GM18505 (cell line): ENCODE measurements at regions not wholly inside any gene's neighbourhood (a gene's known extent, or its start where the extent isn't known, plus 50 kb on each side); places are given as distances from the start of the nearest gene placed in this dataset.
"Not testable (repeated sequence)": the region's sequence is repeated elsewhere in the genome, so short reads cannot be mapped to it uniquely, and the experiment has no call there.

Experiments
- ATAC-seq: cut with Tn5 transposase; IDR thresholded peaks from one replicate; pipeline ENCODE4 v1.9.1; 2021; ENCODE audit not compliant: unreplicated experiment
- POLR2A ChIP-seq: IDR thresholded peaks from 4 replicates; pipeline ENCODE4 v1.6.1; 2011; ENCODE audit warnings: borderline replicate concordance; ENCODE audit not compliant: insufficient read depth, insufficient read length; ENCODE audit errors: extremely low read depth

GRCh38 chr7:29674626-29675025 is 111.0 kb downstream of the PRR15 start:
- ATAC-seq = not testable (repeated sequence)

- ATAC-seq = not testable (repeated sequence)
These were observed 113.6 kb downstream of the PRR15 start for GRCh38 chr7:29677254-29677653.

DNA sequence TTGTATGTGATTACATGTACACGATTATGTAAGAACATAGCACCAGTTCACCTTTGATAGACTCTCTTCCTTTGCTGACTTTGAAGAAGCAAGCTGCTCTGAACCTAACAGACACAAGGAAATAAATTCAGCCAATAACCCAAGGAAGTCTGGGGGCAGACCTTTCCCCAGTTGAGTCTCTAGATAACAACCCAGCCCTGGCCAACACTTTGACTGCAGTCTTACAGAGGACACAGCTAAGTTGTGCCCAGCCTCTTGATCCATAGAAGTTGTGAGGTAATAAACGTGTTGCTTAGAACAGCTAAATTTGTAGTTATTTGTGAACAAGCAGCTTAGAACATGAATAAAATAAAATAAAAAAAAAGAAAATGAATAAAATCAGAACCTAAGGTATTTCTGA is 116.3 kb downstream of the PRR15 start:
- ATAC-seq = not testable (repeated sequence)

DNA sequence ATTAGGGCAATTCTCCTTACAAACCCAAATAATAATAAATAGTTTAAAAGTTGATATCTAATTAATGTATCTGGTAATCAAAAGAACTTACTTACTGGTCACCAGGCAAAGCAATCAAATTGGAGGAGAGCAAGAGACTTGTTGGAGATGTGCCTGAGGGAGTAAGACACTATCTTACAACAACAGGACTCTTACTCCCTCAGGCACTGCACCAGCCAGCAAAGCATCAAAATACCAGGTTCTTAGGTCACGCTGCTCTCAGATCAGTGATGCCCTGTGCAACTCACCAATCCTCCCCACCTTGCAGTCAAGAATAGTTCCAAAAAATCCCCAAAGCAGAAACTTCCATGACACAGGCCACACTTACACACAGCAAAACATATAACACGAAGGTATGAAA is 117.0 kb downstream of the PRR15 start:
- not testable (repeated sequence) for ATAC-seq

DNA sequence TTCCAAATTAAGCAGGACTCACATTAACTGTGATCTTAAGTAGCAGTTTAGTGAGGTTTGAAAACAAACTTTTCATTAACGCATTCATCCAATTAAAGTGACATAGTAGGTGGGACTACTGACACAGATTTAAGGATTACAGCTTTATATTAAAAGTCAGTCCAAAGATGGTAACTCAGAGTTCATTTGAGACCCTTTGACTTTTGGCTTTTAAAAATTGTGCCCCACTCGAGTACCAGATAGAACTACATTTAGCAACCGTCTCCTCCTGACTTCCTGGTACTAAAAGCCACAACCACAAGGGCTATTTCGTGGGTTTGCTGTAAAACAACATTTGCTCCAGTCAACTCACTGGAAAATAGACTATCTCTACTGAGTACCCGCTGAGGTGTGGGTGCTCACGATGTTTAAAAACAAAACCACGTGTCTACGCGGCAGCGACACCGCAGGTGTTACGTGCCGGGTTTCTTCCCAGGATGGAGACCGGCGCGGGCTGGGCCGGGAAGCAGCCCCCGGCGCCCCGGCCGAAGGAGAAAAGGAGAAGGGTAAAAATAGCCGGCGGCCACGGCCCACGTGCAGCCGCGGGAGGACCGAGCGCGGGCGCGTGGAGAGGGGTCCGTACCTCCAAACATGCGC is 120.6 kb downstream of the PRR15 start:
- ATAC-seq = peak; percentile 35

- TF ChIP-seq POLR2A = no peak
These were observed 121.3 kb upstream of the WIPF3 start for GRCh38 chr7:29684787-29685650.

GRCh38 chr7:29685651-29686271 is 120.5 kb upstream of the WIPF3 start:
- ATAC-seq = not testable (repeated sequence)

More at GRCh38 chr7:29684787-29685650, 121.3 kb upstream of the WIPF3 start:
- peak; percentile 76 for ATAC-seq

GRCh38 chr7:29690510-29690909 is 115.8 kb upstream of the WIPF3 start:
- ATAC-seq = not testable (repeated sequence)

- not testable (repeated sequence) for ATAC-seq
These were observed 109.9 kb upstream of the WIPF3 start for GRCh38 chr7:29696402-29696801.

GRCh38 chr7:29699723-29700122 is 106.6 kb upstream of the WIPF3 start:
- not testable (repeated sequence) for ATAC-seq

- ATAC-seq = not testable (repeated sequence)
These were observed 104.8 kb upstream of the WIPF3 start for GRCh38 chr7:29701540-29701939.

- ATAC-seq = not testable (repeated sequence)
These were observed 102.5 kb upstream of the WIPF3 start for GRCh38 chr7:29703830-29704229.

DNA sequence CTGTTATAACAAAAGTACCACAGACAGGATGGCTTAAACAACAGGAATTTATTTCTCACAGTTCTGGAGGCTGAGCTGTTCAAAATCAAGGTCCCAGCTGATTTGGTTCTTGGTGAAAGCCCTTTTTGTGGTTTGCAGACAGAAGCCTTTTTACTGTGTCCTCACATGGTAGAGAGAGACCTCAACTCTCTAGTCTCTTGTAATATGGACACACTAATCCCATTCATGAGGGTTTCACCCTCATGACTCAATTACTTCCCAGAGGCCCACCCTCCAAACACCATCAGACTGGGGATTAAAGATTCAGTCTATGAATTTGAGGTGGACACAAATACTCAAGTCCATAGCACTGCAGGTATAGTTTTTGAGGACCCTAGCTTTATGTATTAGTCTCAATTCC is 97.3 kb upstream of the WIPF3 start:
- not testable (repeated sequence) for ATAC-seq

GRCh38 chr7:29723127-29723526 is 83.2 kb upstream of the WIPF3 start:
- ATAC-seq = not testable (repeated sequence)

GRCh38 chr7:29723599-29723998 is 82.7 kb upstream of the WIPF3 start:
- ATAC-seq = no peak
- no peak for TF ChIP-seq POLR2A

- ATAC-seq = not testable (repeated sequence)
These were observed 76.7 kb upstream of the WIPF3 start for GRCh38 chr7:29729534-29730165.
